ENCODE measurements at regions not wholly inside any gene's neighbourhood (a gene's known extent, or its start where the extent isn't known, plus 50 kb on each side); places are given as distances from the start of the nearest gene placed in this dataset.

DNA sequence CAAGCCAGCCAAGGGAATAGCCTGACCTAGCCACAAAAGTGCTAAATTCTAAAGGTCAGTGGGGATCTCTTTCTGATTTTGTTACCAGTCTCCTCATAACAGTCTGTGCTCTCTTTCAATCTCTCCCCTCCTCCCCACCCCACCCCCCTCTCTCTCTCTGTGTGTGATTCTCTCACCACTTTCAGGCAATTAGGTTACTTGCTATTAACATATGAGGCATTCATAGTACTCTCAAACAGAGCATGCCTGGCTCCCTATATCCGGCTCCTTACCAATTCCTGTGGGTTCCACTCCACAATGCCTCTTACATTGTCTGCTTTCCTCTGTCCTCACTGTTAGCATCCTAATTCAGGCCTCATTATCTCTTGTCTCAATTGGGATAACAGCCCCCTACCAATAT, 464.3 kb upstream of the DEPDC1 start:
- no peak for DNase-seq (ENCODE audit: low spot score)

DNA sequence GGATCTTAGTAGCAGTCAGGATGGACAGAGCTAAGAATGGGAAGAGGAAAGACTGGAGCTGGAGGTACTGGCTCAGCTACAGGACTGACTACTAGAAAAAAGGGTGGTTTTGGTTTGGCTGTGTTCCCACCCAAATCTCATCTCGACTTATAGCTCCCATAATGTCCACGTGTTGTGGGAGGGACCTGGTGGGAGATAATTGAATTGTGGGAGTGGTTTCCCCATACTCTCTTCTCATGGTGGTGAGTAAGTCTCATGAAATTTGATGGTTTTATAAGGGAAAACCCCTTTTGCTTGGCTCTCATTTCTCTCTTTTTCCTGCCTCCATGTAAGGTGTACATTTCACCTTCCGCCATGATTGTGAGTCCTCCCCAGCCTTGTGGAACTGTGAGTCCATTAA, 466.5 kb upstream of the DEPDC1 start:
- DNase-seq (ENCODE audit: low spot score) = peak; percentile 22

GRCh38 chr1:68969441-68969840, 472.6 kb upstream of the DEPDC1 start:
- DNase-seq (ENCODE audit: low spot score) = peak; percentile 84

DNA sequence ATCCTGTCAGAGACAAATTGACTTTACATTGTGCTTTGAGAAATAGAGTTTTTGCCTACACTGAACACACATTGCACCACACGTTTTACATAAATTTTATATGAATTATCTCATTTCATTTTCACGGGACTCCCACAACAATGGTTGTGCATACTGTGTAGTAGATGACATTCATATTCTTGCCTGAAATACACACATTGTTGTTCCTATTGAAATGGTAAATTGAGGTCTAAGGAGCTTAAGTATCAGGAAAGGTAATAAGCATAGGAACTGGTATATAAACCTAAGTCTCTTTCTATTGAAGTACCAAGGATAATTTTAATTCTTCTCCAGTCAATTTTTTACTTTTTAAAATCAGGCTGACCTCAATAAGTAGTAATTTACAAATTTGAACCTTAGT, 473.7 kb upstream of the DEPDC1 start:
- no peak for DNase-seq (ENCODE audit: low spot score)

DNA sequence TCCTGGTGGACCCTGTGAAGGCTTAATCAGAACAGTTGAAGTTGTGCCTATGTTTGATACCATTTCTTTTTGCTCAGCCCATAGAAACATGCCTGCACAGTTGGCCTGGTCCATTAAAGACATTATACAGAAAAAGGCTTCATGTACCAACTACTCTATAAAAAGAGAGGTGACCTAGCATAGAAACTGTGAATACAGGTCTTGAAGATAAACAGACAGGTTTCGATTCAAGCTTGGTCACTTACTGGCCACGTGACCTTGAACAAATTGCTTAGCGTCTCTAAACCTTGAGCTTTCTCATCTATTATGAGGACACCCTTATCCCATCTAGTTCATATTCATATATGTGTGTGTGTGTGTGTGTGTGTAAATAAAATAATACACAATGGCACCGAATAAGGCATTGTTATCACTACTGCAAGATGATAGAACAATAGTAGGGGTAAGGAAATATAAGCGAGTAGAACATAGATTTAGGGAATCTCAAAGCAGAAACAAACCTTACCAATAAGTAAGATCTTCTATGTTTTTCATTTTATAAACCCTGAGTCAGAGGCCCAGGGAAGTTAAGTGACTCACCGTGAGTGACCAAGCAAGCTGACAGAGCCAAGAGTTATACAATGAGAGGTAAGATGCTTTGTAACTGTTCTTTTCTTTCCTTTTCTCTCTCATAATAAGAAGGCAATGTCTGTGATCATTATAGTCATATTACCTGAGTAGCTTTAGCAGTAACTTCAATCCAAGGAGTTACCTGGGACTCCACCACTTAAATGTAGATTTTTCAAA, 476.8 kb upstream of the DEPDC1 start:
- DNase-seq (ENCODE audit: low spot score) = peak; percentile 69

DNA sequence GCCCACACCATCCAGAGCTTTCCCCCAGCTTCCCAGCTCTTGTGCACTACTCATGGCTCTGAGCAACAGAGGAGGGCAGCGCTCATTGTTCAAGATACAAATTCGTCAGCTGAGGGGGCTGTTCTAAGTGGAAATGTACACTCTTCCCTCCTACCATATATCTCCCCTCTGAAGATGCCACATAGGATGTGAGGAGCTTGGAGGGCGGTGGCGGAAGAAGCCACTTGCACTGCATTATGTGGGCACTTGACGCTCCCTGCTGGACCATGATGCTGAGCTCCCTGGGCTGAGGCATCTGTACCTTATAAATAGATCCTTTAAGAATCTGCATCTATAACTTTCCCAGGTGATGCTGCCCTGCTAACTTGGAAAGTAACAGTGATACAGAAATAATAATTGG, 477.6 kb upstream of the DEPDC1 start:
- DNase-seq (ENCODE audit: low spot score) = no peak

GRCh38 chr1:68975212-68975933, 478.5 kb upstream of the DEPDC1 start:
- peak; percentile 30 for DNase-seq (ENCODE audit: low spot score)

- DNase-seq (ENCODE audit: low spot score) = no peak
Measured at GRCh38 chr1:68976916-68977610, 480.2 kb upstream of the DEPDC1 start.

GRCh38 chr1:68979891-68980290, 483.0 kb upstream of the DEPDC1 start:
- no peak for DNase-seq (ENCODE audit: low spot score)

DNA sequence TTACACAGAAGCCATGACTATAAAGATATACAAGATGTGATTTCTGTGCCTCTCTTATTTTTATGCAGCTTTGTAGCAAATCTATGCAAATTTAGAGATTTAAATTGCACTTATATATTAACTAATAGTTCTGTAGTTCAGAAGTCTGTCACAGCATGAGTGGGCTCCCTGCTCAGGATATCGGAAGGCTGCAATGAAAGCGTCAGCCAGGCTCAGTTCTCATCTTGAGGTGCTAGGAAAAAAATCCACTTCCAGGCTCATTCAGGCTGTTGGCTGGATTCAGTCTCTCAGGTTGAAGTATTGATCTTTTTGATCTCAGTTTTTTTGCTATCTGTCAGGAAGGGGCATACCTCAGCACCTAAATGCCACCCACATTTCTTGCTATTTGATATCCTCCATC, 487.4 kb upstream of the DEPDC1 start:
- no peak for DNase-seq (ENCODE audit: low spot score)

DNA sequence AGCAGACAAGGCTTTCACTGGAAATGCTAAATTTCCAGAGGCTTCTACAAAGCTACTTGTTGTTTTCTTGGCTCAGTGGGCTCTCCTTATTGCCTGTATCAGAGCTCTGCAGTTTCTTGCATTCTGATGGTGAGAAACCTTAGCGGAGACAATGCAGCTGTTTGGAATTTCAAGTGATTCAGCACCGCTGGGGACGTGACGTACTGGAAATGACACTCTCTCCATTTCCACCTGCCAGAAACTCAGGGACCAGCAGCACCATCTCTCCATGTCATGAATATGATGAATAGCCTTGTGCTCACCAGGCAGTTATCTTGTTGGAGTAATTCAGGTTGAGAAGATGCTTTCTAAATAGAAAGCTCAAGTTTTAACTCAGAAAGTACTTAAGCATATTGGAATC, 497.2 kb upstream of the DEPDC1 start:
- DNase-seq (ENCODE audit: low spot score) = no peak

DNA sequence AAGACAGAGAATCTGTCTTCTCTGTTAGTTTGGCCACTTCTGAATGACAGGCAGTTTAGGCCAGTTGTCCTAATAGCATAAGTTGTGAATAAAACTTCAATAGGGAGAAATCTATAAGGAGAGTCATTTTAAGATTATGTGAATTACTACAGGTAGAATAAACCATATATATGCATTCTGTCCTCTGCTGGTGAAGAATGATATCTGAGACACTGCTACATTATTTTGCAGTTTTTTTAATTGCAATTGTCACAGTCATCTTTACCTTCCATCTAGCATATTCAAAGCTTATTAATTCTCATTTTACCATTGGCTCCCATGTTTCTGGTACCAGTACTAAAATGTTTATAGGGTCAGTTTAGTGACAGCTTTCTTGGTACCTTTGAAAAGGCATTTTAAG, 519.6 kb upstream of the DEPDC1 start:
- no peak for DNase-seq (ENCODE audit: low spot score)

GRCh38 chr1:69029649-69030048, 532.8 kb upstream of the DEPDC1 start:
- no peak for DNase-seq (ENCODE audit: low spot score)

- no peak for DNase-seq (ENCODE audit: low spot score)
Measured at GRCh38 chr1:69038379-69038778, 529.3 kb upstream of the LRRC7 start.

GRCh38 chr1:69045572-69045971, 522.1 kb upstream of the LRRC7 start:
- DNase-seq (ENCODE audit: low spot score) = no peak

- peak; percentile 25 for DNase-seq (ENCODE audit: low spot score)
Measured at GRCh38 chr1:69055194-69055593, 512.5 kb upstream of the LRRC7 start.

DNA sequence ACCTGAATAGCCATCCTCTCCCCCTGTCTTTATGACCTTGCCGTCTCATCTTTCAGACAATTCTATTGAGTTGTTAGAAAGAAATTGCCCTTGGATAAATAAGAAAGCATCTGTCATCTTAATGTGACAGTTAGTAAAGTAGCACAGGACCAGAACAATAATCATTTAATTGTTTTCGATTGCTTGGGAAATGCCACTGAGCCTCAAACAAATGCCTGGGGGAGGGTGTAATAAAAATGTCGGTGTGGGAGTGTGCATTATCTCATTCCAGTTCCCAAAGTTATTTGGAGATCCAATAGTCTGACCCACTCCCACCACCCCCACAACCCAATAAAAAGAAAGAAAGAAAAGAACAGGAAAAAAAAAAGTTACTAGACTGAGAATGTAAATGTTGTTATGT, 509.3 kb upstream of the LRRC7 start:
- DNase-seq (ENCODE audit: low spot score) = no peak

DNA sequence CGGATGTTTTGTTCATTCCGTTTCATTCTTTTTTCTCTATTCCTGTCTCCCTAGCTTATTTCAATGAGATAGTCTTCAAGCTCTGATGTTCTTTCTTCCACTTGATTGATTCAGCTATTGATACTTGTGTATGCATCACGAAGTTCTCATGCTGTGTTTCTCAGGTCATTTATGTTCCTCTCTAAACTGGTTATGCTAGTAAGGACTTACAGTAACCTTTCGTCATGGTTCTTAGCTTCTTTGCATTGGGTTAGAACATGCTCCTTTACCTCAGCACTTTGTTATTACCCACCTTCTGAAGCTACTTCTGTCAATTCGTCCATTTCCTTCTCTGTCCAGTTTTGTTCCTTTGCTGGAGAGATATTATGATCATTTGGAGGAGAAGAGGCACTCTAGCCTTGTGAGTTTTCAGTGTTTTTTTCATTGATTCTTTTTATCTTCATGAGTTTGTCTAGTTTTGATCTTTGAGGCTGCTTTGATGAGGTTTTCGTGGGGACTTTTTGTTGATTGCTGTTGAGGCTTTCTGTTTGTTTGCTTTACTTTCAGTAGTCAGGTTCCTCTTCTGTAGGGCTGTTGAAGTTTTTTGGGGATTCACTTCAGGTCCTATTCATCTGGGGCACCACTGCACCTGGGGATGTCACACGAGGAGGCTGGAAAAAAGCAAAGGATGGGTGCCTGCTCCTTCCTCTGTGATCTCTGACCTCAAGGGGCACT, 496.9 kb upstream of the LRRC7 start:
- DNase-seq (ENCODE audit: low spot score) = no peak

GRCh38 chr1:69073176-69073575, 494.5 kb upstream of the LRRC7 start:
- no peak for DNase-seq (ENCODE audit: low spot score)

- DNase-seq (ENCODE audit: low spot score) = no peak
Measured at GRCh38 chr1:69076631-69077030, 491.1 kb upstream of the LRRC7 start.

- no peak for DNase-seq (ENCODE audit: low spot score)
Measured at GRCh38 chr1:69077198-69077597, 490.5 kb upstream of the LRRC7 start.

DNA sequence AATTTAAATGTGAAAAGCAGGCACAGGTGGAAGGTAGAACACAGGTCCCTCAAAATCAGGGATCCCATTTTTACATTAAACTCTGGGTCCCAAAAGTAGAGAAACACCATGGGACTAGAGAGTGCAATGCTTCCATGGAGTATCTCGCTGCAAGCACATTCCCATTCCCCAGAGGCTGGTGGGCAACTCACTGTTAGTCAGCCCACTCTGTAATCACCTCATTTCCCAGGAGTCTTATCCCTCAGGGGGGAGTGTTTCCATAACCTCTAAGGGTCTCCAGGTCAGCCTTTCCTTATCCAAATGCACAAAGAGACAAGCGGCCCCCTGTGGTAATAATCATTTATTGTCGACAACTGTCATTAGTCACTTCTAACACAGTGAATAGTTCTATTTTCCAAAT, 490.1 kb upstream of the LRRC7 start:
- no peak for DNase-seq (ENCODE audit: low spot score)

Measured in kidney tubule cell (primary cell).